ENCODE measurements at regions not wholly inside any gene's neighbourhood (a gene's known extent, or its start where the extent isn't known, plus 50 kb on each side); places are given as distances from the start of the nearest gene placed in this dataset.

- TF ChIP-seq POLR2A (IDR thresholded peaks at IDR 0.05; ENCODE audit: extremely low read depth, insufficient read length) (no peak), MAX (IDR thresholded peaks at IDR 0.05; ENCODE audit: low read depth, low read length) (no peak)
Measured at GRCh38 chr6:51450958-51451357, 632.3 kb downstream of the TFAP2B start.
